ENCODE measurements at regions not wholly inside any gene's neighbourhood (a gene's known extent, or its start where the extent isn't known, plus 50 kb on each side); places are given as distances from the start of the nearest gene placed in this dataset.
A peak's percentile ranks its signal among the peaks of the same experiment; 100 is the strongest.

DNA sequence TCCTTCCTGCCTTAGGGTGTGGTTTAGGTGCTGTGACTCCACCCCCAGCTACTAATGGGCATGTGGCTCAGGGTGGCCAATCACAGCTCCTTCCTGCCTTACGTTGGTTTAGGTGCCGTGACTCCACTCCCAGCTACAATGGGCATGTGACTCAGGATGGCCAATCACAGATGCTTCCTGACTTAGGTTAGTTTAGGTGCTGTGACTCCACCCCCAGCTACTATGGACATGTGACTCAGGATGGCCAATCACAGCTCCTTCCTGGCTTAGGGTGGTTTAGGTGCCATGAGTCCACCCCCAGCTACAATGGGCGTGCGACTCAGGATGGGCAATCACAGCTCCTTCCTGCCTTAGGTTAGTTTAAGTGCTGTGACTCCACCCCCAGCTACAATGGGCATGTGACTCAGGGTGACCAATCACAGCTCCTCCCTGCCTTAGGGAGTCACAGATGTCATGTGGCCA is 163.9 kb downstream of the TBX5 start:
- Histone ChIP-seq H3K4me3 (ENCODE audit: low read depth, low read length, poor library complexity, severe bottlenecking) (no peak overlapping the region), H3K27me3 (replicated peaks; ENCODE audit: insufficient read depth, low read depth, low read length, poor library complexity) (no peaks in the 10 kb centered on the region), H3K36me3 (ENCODE audit: insufficient read depth, low read length, poor library complexity, severe bottlenecking) (no peaks in the 10 kb centered on the region), H3K4me1 (ENCODE audit: insufficient read depth, low read length, poor library complexity, severe bottlenecking) (no peaks in the 10 kb centered on the region), H3K27ac (ENCODE audit: low read depth, low read length, poor library complexity, severe bottlenecking) (no peak overlapping the region), H3K9me3 (ENCODE audit: low read depth, low read length, poor library complexity, severe bottlenecking) (no peaks in the 10 kb centered on the region)
- CTCF ChIA-PET = no interaction called here
- intact Hi-C loops (cut with micrococcal nuclease; ENCODE audit: unreplicated experiment) = no loop called here
- no TSS peak for BruUV-seq (replicated peaks)
- POLR2A ChIA-PET (ENCODE audit: low non-redundant PET) = no interaction called here
- TF ChIP-seq EZH2 (IDR thresholded peaks at IDR 0.05; ENCODE audit: borderline replicate concordance, low read depth, low read length, poor library complexity, severe bottlenecking) = no peak
- TF ChIP-seq, protein P1, sequence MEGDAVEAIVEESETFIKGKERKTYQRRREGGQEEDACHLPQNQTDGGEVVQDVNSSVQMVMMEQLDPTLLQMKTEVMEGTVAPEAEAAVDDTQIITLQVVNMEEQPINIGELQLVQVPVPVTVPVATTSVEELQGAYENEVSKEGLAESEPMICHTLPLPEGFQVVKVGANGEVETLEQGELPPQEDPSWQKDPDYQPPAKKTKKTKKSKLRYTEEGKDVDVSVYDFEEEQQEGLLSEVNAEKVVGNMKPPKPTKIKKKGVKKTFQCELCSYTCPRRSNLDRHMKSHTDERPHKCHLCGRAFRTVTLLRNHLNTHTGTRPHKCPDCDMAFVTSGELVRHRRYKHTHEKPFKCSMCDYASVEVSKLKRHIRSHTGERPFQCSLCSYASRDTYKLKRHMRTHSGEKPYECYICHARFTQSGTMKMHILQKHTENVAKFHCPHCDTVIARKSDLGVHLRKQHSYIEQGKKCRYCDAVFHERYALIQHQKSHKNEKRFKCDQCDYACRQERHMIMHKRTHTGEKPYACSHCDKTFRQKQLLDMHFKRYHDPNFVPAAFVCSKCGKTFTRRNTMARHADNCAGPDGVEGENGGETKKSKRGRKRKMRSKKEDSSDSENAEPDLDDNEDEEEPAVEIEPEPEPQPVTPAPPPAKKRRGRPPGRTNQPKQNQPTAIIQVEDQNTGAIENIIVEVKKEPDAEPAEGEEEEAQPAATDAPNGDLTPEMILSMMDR (conservative IDR thresholded peaks at IDR 0.05; ENCODE audit: low read depth, low read length) = no peak
- peak; percentile 5 for DNase-seq (ENCODE audit: low spot score)

DNA sequence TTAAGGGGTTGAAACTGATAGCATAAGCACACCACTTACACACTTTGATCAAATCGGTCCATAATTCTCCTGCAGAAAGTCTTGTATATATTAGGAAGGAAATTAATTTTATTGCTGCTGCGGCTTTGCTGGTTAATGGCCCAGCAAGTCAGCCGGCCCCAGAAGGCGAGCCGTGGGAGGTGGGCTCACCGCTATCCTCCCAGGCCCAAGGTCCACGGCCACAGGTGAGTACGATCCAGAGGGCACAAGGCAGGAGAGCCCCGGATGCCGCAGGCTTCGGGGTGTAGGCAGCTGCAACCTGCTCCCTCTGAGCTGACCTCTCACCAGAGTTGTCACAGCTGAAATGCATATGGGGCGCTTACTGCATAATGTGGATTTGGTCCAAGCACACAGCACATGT is 165.7 kb downstream of the TBX5 start:
- TF ChIP-seq, protein P1 (conservative IDR thresholded peaks at IDR 0.05; ENCODE audit: low read depth, low read length) = no peak
- no peak for TF ChIP-seq EZH2 (IDR thresholded peaks at IDR 0.05; ENCODE audit: borderline replicate concordance, low read depth, low read length, poor library complexity, severe bottlenecking)
- Histone ChIP-seq H3K27me3 (replicated peaks; ENCODE audit: insufficient read depth, low read depth, low read length, poor library complexity) (no peaks in the 10 kb centered on the region), H3K4me3 (ENCODE audit: low read depth, low read length, poor library complexity, severe bottlenecking) (no peak overlapping the region), H3K4me1 (ENCODE audit: insufficient read depth, low read length, poor library complexity, severe bottlenecking) (no peaks in the 10 kb centered on the region), H3K27ac (ENCODE audit: low read depth, low read length, poor library complexity, severe bottlenecking) (no peak overlapping the region), H3K9me3 (ENCODE audit: low read depth, low read length, poor library complexity, severe bottlenecking) (no peaks in the 10 kb centered on the region), H3K36me3 (ENCODE audit: insufficient read depth, low read length, poor library complexity, severe bottlenecking) (no peaks in the 10 kb centered on the region)
- intact Hi-C loops (cut with micrococcal nuclease; ENCODE audit: unreplicated experiment) = no loop called here
- no peak for DNase-seq (ENCODE audit: low spot score)
- POLR2A ChIA-PET (ENCODE audit: low non-redundant PET) = no interaction called here
- CTCF ChIA-PET = no interaction called here
- BruUV-seq (replicated peaks) = no TSS peak

DNA sequence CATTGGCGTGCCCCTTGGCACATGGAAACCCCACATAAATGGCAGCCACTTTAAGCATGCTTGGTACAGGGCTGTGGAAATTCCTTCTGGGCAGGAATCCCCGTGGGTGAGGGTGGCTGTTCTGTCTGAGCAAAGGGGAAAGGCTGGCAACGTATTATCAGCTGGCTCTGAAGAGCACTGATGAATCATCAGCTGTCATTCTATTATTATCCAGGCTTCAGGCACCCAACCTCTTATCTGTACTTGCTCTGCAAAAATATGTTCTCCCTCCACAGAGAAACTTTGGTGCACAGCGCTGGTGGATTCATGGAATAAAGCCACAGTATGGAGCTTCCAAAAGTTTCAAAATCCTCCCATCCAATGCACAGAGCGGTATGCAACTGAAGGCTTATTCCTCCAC is 167.1 kb downstream of the TBX5 start:
- no peak for DNase-seq (ENCODE audit: low spot score)
- intact Hi-C loops (cut with micrococcal nuclease; ENCODE audit: unreplicated experiment) = no loop called here
- Histone ChIP-seq H3K36me3 (ENCODE audit: insufficient read depth, low read length, poor library complexity, severe bottlenecking) (no peaks in the 10 kb centered on the region), H3K9me3 (ENCODE audit: low read depth, low read length, poor library complexity, severe bottlenecking) (no peaks in the 10 kb centered on the region), H3K27ac (ENCODE audit: low read depth, low read length, poor library complexity, severe bottlenecking) (no peak overlapping the region), H3K4me3 (ENCODE audit: low read depth, low read length, poor library complexity, severe bottlenecking) (no peak overlapping the region), H3K4me1 (ENCODE audit: insufficient read depth, low read length, poor library complexity, severe bottlenecking) (no peaks in the 10 kb centered on the region), H3K27me3 (replicated peaks; ENCODE audit: insufficient read depth, low read depth, low read length, poor library complexity) (no peaks in the 10 kb centered on the region)
- ChIA-PET POLR2A (ENCODE audit: low non-redundant PET) (no interaction called here), CTCF (no interaction called here)
- BruUV-seq (replicated peaks) = no TSS peak
- TF ChIP-seq EZH2 (IDR thresholded peaks at IDR 0.05; ENCODE audit: borderline replicate concordance, low read depth, low read length, poor library complexity, severe bottlenecking) = no peak
- TF ChIP-seq, protein P1 (conservative IDR thresholded peaks at IDR 0.05; ENCODE audit: low read depth, low read length) = no peak

All from A673 (cell line).